B cell (primary cell): ENCODE measurements at regions not wholly inside any gene's neighbourhood (a gene's known extent, or its start where the extent isn't known, plus 50 kb on each side); places are given as distances from the start of the nearest gene placed in this dataset.

Experiments used
- ATAC-seq: fragments of 200-7000 bp; cut with Tn5 transposase; one replicate; pipeline ENCODE4 v1.10.0; 2021; ENCODE audit warnings: low read depth, mild to moderate bottlenecking, moderate number of reproducible peaks, moderate library complexity
- CTCF ChIA-PET: fragments of 350-600 bp; sonication (Branson Sonifier 250); formaldehyde crosslinking; loops from one replicate; lab custom pipeline; 2021; ENCODE audit warnings: antibody characterized with exemption, inconsistent platforms; lab: Charles Lee
- POLR2A ChIA-PET: fragments of 350-600 bp; sonication (Branson Sonifier 250); formaldehyde crosslinking; loops from one replicate; lab custom pipeline; 2021; ENCODE audit warnings: antibody characterized with exemption; lab: Charles Lee
- DNase-seq: peaks from one replicate; pipeline ENCODE4 v3.0.0; 2013
- H2AFZ ChIP-seq: 2 replicates; pipeline ENCODE4 v1.6.1; 2012; ENCODE audit warnings: mild to moderate bottlenecking, low read depth, low read length; ENCODE audit not compliant: insufficient read depth, poor library complexity, severe bottlenecking
- H3K27ac ChIP-seq, 2 donors: 1 replicate in 1 of 2; 2 replicates in 1 of 2; pipeline ENCODE4 v1.5.1; 2012 to 2013; ENCODE audit warnings: low read length in 2 of 2, mild to moderate bottlenecking in 2 of 2, moderate library complexity in 1 of 2
- H3K27me3 ChIP-seq, 4 experiments: fragments of 200-600 bp in 1 of 4; sonication (generic) in 1 of 4; replicated peaks in 1 of 4; 1 replicate in 2 of 4; 2 replicates in 2 of 4; pipeline versions ENCODE4 v1.6.1 to v1.7.0; 2013 to 2016; ENCODE audit warnings: low read length in 3 of 4, mild to moderate bottlenecking in 2 of 4, mixed read lengths in 1 of 4, moderate library complexity in 1 of 4; ENCODE audit not compliant: insufficient read depth in 4 of 4, control insufficient read depth in 3 of 4; ENCODE audit errors: control extremely low read depth in 1 of 4
- H3K36me3 ChIP-seq, 2 experiments: replicated peaks in 1 of 2; 1 replicate in 1 of 2; 2 replicates in 1 of 2; pipeline versions ENCODE4 v1.6.1 to v1.7.1; 2013; ENCODE audit warnings: low read length in 1 of 2; ENCODE audit not compliant: insufficient read depth in 2 of 2, control insufficient read depth in 1 of 2; ENCODE audit errors: control extremely low read depth in 1 of 2, extremely low read depth in 1 of 2
- H3K4me1 ChIP-seq, 2 donors: fragments of 200-600 bp in 1 of 2; sonication (generic) in 1 of 2; 1 replicate in 1 of 2; 2 replicates in 1 of 2; pipeline versions ENCODE4 v1.5.1 to v1.6.1; 2013 to 2017; ENCODE audit warnings: low read length in 2 of 2; ENCODE audit not compliant: control insufficient read depth in 2 of 2, insufficient read depth in 2 of 2
- H3K4me2 ChIP-seq: replicated peaks from 2 replicates; pipeline ENCODE3; 2012; ENCODE audit warnings: mild to moderate bottlenecking, low read depth, low read length; ENCODE audit not compliant: poor library complexity, severe bottlenecking
- H3K4me3 ChIP-seq, 5 experiments: fragments of 200-600 bp in 1 of 5; sonication (generic) in 1 of 5; 1 replicate in 3 of 5; 2 replicates in 2 of 5; pipeline versions ENCODE4 v1.5.1 to v1.7.0; 2011 to 2016; ENCODE audit warnings: low read length in 4 of 5, mild to moderate bottlenecking in 4 of 5, low read depth in 2 of 5, control low read depth in 1 of 5, moderate library complexity in 1 of 5; ENCODE audit not compliant: insufficient read depth in 1 of 5; ENCODE audit errors: control extremely low read depth in 1 of 5, extremely low read depth in 1 of 5
- H3K79me2 ChIP-seq: fragments of 200-600 bp; sonication (generic); one replicate; pipeline ENCODE4 v1.6.0; 2016; ENCODE audit warnings: low read length; ENCODE audit not compliant: control insufficient read depth, insufficient read depth
- H3K9ac ChIP-seq: fragments of 200-600 bp; sonication (generic); 2 replicates; pipeline ENCODE4 v1.6.1; 2017; ENCODE audit warnings: mild to moderate bottlenecking, low read length, moderate library complexity
- H3K9me3 ChIP-seq, 3 donors: one replicate each; pipeline versions ENCODE4 v1.6.1 to v1.7.1; 2013; ENCODE audit warnings: low read length in 2 of 3; ENCODE audit not compliant: control insufficient read depth in 2 of 3, insufficient read depth in 1 of 3; ENCODE audit errors: control extremely low read depth in 1 of 3
- H4K20me1 ChIP-seq: 2 replicates; pipeline ENCODE4 v1.6.0; 2012; ENCODE audit warnings: mild to moderate bottlenecking, low read length; ENCODE audit not compliant: insufficient read depth, control insufficient read depth, poor library complexity, severe bottlenecking
- H3K27ac Mint-ChIP-seq: one replicate; pipeline ENCODE4 v1.8.0; 2021; ENCODE audit warnings: mixed read lengths
- H3K27me3 Mint-ChIP-seq: one replicate; pipeline ENCODE4 v1.8.0; 2021; ENCODE audit warnings: mixed read lengths
- H3K4me1 Mint-ChIP-seq: one replicate; pipeline ENCODE4 v1.8.0; 2021; ENCODE audit warnings: mixed read lengths
- H3K4me3 Mint-ChIP-seq: one replicate; pipeline ENCODE4 v1.8.0; 2021; ENCODE audit warnings: mixed read lengths
- H3K9me3 Mint-ChIP-seq: one replicate; pipeline ENCODE4 v1.8.0; 2022; ENCODE audit warnings: mixed read lengths; ENCODE audit not compliant: insufficient read depth
- CTCF ChIP-seq: fragments of 200-600 bp; IDR thresholded peaks from one replicate; pipeline ENCODE4 v1.8.0; 2022; ENCODE audit warnings: antibody characterized with exemption, mild to moderate bottlenecking
- EZH2 ChIP-seq: IDR thresholded peaks from 2 replicates; pipeline ENCODE4 v1.6.1; 2012; ENCODE audit warnings: borderline replicate concordance, low read depth, mild to moderate bottlenecking, moderate library complexity, low read length; ENCODE audit not compliant: insufficient read depth, poor library complexity, severe bottlenecking
- WGBS: methylation state at CpG from one replicate; pipeline ENCODE4 v1.1.5; 2013; ENCODE audit warnings: missing lambda C conversion rate; ENCODE audit not compliant: insufficient coverage; 5-methylcytosine and 5-hydroxymethylcytosine counted together
- intact Hi-C: fragments of 100-400 bp; cut with micrococcal nuclease; formaldehyde crosslinking; loops from one replicate; pipeline ENCODE4 v1.10.0; 2022

- no peaks in the 10 kb centered on the region for H3K9me3 Mint-ChIP-seq
- ChIA-PET POLR2A (no interaction called here), CTCF (no interaction called here)
- no peaks in the 10 kb centered on the region for H3K27me3 ChIP-seq
- no peak overlapping the region for H3K27ac ChIP-seq
- H3K36me3 ChIP-seq, result no peaks in the 10 kb centered on the region
- H3K4me3 ChIP-seq, result no peak overlapping the region
- peaks cover 0 to 39% (median 0%) of the 10 kb centered on the region in 3 donors for H3K9me3 ChIP-seq
- no peaks in the 10 kb centered on the region for H3K4me1 ChIP-seq
- WGBS, result 86% methylated on average over 11 of the region's 16 CpGs
- H3K4me3 Mint-ChIP-seq, result no peak overlapping the region
- no peaks in the 10 kb centered on the region for H3K4me1 Mint-ChIP-seq
- no peak overlapping the region for H2AFZ ChIP-seq
- H3K9ac ChIP-seq, result no peak overlapping the region
- H4K20me1 ChIP-seq, result no peaks in the 10 kb centered on the region
- H3K4me2 ChIP-seq, result no peak overlapping the region
- intact Hi-C loops, result no loop called here
- H3K27me3 Mint-ChIP-seq, result no peaks in the 10 kb centered on the region
- H3K27ac Mint-ChIP-seq, result no peak overlapping the region
- ATAC-seq (no peak), DNase-seq (no peak)
- no peaks in the 10 kb centered on the region for H3K79me2 ChIP-seq
- no peak for TF ChIP-seq CTCF
- TF ChIP-seq EZH2, result no peak
These were observed 191.6 kb downstream of the UQCRFS1 start for GRCh38 chr19:29021232-29021916.

- DNase-seq (no peak), ATAC-seq (no peak)
- Mint-ChIP-seq H3K4me1 (no peaks in the 10 kb centered on the region), H3K27ac (no peak overlapping the region), H3K27me3 (no peaks in the 10 kb centered on the region), H3K4me3 (no peak overlapping the region), H3K9me3 (no peaks in the 10 kb centered on the region)
- POLR2A ChIA-PET, result no interaction called here
- intact Hi-C loops, result no loop called here
- TF ChIP-seq CTCF (no peak), EZH2 (no peak)
- Histone ChIP-seq H3K9me3 (peaks cover 0 to 35% (median 0%) of the 10 kb centered on the region in 3 donors), H3K79me2 (no peaks in the 10 kb centered on the region), H4K20me1 (no peaks in the 10 kb centered on the region), H3K9ac (no peak overlapping the region), H3K36me3 (no peaks in the 10 kb centered on the region), H3K27ac (no peak overlapping the region), H3K4me3 (no peak overlapping the region), H2AFZ (no peak overlapping the region), H3K27me3 (no peaks in the 10 kb centered on the region), H3K4me1 (no peaks in the 10 kb centered on the region), H3K4me2 (no peak overlapping the region)
- WGBS, result 90% methylated on average over 11 of the region's 14 CpGs
- CTCF ChIA-PET, result no interaction called here
These were observed 193.5 kb downstream of the UQCRFS1 start for GRCh38 chr19:29019403-29019802.
